Liver (tissue), 9 donors: ENCODE measurements at regions not wholly inside any gene's neighbourhood (a gene's known extent, or its start where the extent isn't known, plus 50 kb on each side); places are given as distances from the start of the nearest gene placed in this dataset. TPM values are rescaled to one million over a fixed set of nuclear protein-coding genes. Genes with fewer than 3 reads are reported as not detected.

Experiments
- DNase-seq: peaks from one replicate; pipeline ENCODE4 v3.0.0-alpha.2; 2017; ENCODE audit warnings: low spot score
- H3K27ac ChIP-seq, 2 donors: one replicate each; pipeline ENCODE4 v1.7.0; 2013; ENCODE audit warnings: inconsistent platforms in 2 of 2, low read length in 2 of 2, control low read depth in 1 of 2, low read depth in 1 of 2, mild to moderate bottlenecking in 1 of 2
- H3K27me3 ChIP-seq, 4 donors: one replicate each; pipeline versions ENCODE4 v1.6.1 to v1.7.0; 2013; ENCODE audit warnings: low read length in 3 of 4, inconsistent platforms in 1 of 4, mild to moderate bottlenecking in 1 of 4, moderate library complexity in 1 of 4; ENCODE audit not compliant: control insufficient read depth in 4 of 4, insufficient read depth in 4 of 4
- H3K36me3 ChIP-seq, 4 donors: one replicate each; pipeline versions ENCODE4 v1.6.1 to v1.7.0; 2013; ENCODE audit warnings: low read length in 3 of 4, mild to moderate bottlenecking in 3 of 4, low read depth in 1 of 4, moderate library complexity in 1 of 4; ENCODE audit not compliant: control insufficient read depth in 4 of 4, insufficient read depth in 3 of 4
- H3K4me1 ChIP-seq, 4 donors: one replicate each; pipeline versions ENCODE4 v1.6.1 to v1.7.0; 2013; ENCODE audit warnings: low read length in 3 of 4, mild to moderate bottlenecking in 3 of 4, moderate library complexity in 1 of 4; ENCODE audit not compliant: control insufficient read depth in 4 of 4, insufficient read depth in 4 of 4
- H3K4me3 ChIP-seq, 3 donors: one replicate each; pipeline versions ENCODE4 v1.6.1 to v1.7.0; 2013; ENCODE audit warnings: low read length in 3 of 3, control low read depth in 1 of 3, low read depth in 1 of 3, mild to moderate bottlenecking in 1 of 3
- H3K9ac ChIP-seq, 2 donors: one replicate each; pipeline ENCODE4 v1.7.0; 2013; ENCODE audit warnings: low read length in 2 of 2, mild to moderate bottlenecking in 2 of 2, moderate library complexity in 2 of 2, control low read depth in 1 of 2, low read depth in 1 of 2
- H3K9me3 ChIP-seq, 4 donors: one replicate each; pipeline versions ENCODE4 v1.6.1 to v1.7.0; 2013; ENCODE audit warnings: low read length in 3 of 4; ENCODE audit not compliant: control insufficient read depth in 4 of 4
- EGR1 ChIP-seq, 2 donors: IDR thresholded peaks; 2 replicates each; pipeline ENCODE4 v1.6.1; 2016 to 2018; ENCODE audit warnings: antibody characterized with exemption in 2 of 2, low read depth in 2 of 2
- FOXA2 ChIP-seq: IDR thresholded peaks from 2 replicates; pipeline ENCODE4 v1.6.1; 2016; ENCODE audit warnings: antibody characterized with exemption
- HNF4G ChIP-seq: IDR thresholded peaks from 2 replicates; pipeline ENCODE4 v1.6.1; 2016; ENCODE audit warnings: antibody characterized with exemption
- MAX ChIP-seq: IDR thresholded peaks from 2 replicates; pipeline ENCODE4 v1.6.1; 2016; ENCODE audit warnings: antibody characterized with exemption
- RAD21 ChIP-seq, 2 donors: IDR thresholded peaks; 2 replicates each; pipeline ENCODE4 v1.6.1; 2016; ENCODE audit warnings: antibody characterized with exemption in 2 of 2, mild to moderate bottlenecking in 2 of 2
- RXRA ChIP-seq, 2 donors: IDR thresholded peaks; 2 replicates each; pipeline ENCODE4 v1.6.1; 2017 to 2018; ENCODE audit warnings: antibody characterized with exemption in 2 of 2, mild to moderate bottlenecking in 1 of 2
- WGBS: extraction: QIAGEN DNeasy Blood & Tissue Kit; methylation state at CpG from one replicate; pipeline ENCODE4 v1.1.7; 2013; 5-methylcytosine and 5-hydroxymethylcytosine counted together
- small RNA-seq: library from RNA; depleted of rRNA; stranded (forward); fragments of <200 nt; gene quantifications from one replicate; pipeline ENCODE3, GENCODE V24; 2014
- TF ChIP-seq, protein P1 (sequence below): IDR thresholded peaks from 2 replicates; pipeline ENCODE4 v1.6.1; 2016; ENCODE audit warnings: antibody characterized with exemption, mild to moderate bottlenecking
- TF ChIP-seq, protein P2 (sequence below): fragments of 150-350 bp; IDR thresholded peaks from 2 replicates; pipeline ENCODE4 v1.5.1; 2017; ENCODE audit warnings: improper control_type of control experiment, low read depth, low read length; ENCODE audit not compliant: missing input control
- donor health status: healthy.
- donor health status: healthy.
- donor health status: healthy.
- donor health status: healthy.
- donor health status: healthy.

- Histone ChIP-seq H3K27me3 (no peaks in the 10 kb centered on the region), H3K4me1 (no peaks in the 10 kb centered on the region), H3K9ac (no peak overlapping the region), H3K4me3 (no peak overlapping the region), H3K9me3 (no peaks in the 10 kb centered on the region), H3K36me3 (no peaks in the 10 kb centered on the region), H3K27ac (no peak overlapping the region)
- 81% methylated on average over 6 of the region's 6 CpGs for WGBS
- TF ChIP-seq MAX (no peak), RAD21 (IDR thresholded peaks at IDR 0.05) (no peak), EGR1 (IDR thresholded peaks at IDR 0.05; ENCODE audit: low read depth in 2 of 2) (no peak), RXRA (IDR thresholded peaks at IDR 0.05) (no peak), FOXA2 (no peak), HNF4G (no peak)
- TF ChIP-seq, protein P1, sequence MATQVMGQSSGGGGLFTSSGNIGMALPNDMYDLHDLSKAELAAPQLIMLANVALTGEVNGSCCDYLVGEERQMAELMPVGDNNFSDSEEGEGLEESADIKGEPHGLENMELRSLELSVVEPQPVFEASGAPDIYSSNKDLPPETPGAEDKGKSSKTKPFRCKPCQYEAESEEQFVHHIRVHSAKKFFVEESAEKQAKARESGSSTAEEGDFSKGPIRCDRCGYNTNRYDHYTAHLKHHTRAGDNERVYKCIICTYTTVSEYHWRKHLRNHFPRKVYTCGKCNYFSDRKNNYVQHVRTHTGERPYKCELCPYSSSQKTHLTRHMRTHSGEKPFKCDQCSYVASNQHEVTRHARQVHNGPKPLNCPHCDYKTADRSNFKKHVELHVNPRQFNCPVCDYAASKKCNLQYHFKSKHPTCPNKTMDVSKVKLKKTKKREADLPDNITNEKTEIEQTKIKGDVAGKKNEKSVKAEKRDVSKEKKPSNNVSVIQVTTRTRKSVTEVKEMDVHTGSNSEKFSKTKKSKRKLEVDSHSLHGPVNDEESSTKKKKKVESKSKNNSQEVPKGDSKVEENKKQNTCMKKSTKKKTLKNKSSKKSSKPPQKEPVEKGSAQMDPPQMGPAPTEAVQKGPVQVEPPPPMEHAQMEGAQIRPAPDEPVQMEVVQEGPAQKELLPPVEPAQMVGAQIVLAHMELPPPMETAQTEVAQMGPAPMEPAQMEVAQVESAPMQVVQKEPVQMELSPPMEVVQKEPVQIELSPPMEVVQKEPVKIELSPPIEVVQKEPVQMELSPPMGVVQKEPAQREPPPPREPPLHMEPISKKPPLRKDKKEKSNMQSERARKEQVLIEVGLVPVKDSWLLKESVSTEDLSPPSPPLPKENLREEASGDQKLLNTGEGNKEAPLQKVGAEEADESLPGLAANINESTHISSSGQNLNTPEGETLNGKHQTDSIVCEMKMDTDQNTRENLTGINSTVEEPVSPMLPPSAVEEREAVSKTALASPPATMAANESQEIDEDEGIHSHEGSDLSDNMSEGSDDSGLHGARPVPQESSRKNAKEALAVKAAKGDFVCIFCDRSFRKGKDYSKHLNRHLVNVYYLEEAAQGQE = no peak
- TF ChIP-seq, protein P2, sequence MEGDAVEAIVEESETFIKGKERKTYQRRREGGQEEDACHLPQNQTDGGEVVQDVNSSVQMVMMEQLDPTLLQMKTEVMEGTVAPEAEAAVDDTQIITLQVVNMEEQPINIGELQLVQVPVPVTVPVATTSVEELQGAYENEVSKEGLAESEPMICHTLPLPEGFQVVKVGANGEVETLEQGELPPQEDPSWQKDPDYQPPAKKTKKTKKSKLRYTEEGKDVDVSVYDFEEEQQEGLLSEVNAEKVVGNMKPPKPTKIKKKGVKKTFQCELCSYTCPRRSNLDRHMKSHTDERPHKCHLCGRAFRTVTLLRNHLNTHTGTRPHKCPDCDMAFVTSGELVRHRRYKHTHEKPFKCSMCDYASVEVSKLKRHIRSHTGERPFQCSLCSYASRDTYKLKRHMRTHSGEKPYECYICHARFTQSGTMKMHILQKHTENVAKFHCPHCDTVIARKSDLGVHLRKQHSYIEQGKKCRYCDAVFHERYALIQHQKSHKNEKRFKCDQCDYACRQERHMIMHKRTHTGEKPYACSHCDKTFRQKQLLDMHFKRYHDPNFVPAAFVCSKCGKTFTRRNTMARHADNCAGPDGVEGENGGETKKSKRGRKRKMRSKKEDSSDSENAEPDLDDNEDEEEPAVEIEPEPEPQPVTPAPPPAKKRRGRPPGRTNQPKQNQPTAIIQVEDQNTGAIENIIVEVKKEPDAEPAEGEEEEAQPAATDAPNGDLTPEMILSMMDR = no peak
- DNase-seq = no peak
Observed at GRCh38 chr20:11867291-11867919, 50.3 kb upstream of the BTBD3 start.

Small RNA genes in the stretch of these regions (small RNA-seq; reads per million reads assigned to genes)
- gene AL080274.1 (not detected), gene RN7SKP111 (not detected)
